OCI-LY3 (cell line): ENCODE measurements at regions not wholly inside any gene's neighbourhood (a gene's known extent, or its start where the extent isn't known, plus 50 kb on each side); places are given as distances from the start of the nearest gene placed in this dataset.

Source experiments
- H2AFZ ChIP-seq: fragments of 200-600, 300-600 bp; shearing (Covaris generic); 2 replicates; pipeline ENCODE4 v1.6.0; 2014; ENCODE audit warnings: antibody characterized with exemption, low read depth, low read length
- H3K27ac ChIP-seq: fragments of 200-600, 300-600 bp; sonication (generic); 2 replicates; pipeline ENCODE4 v1.5.1; 2014; ENCODE audit warnings: mild to moderate bottlenecking, low read length, moderate library complexity, mixed read lengths
- H3K27me3 ChIP-seq: fragments of 200-600, 300-600 bp; sonication (generic); 2 replicates; pipeline ENCODE4 v1.6.1; 2014; ENCODE audit warnings: low read depth, low read length, mixed read lengths
- H3K36me3 ChIP-seq: fragments of 200-600, 300-600 bp; sonication (generic); replicated peaks from 2 replicates; pipeline ENCODE3; 2014; ENCODE audit warnings: low read depth, low read length, mixed read lengths
- H3K4me1 ChIP-seq: fragments of 300-600, 200-600 bp; sonication (generic); 2 replicates; pipeline ENCODE4 v1.6.1; 2014; ENCODE audit warnings: low read length, mixed read lengths
- H3K4me2 ChIP-seq: fragments of 200-600, 300-600 bp; sonication (generic); 2 replicates; pipeline ENCODE4 v1.6.1; 2014; ENCODE audit warnings: low read length, mixed read lengths
- H3K4me3 ChIP-seq: fragments of 300-600, 200-600 bp; sonication (generic); 2 replicates; pipeline ENCODE4 v1.5.1; 2014; ENCODE audit warnings: antibody characterized with exemption, mild to moderate bottlenecking, low read length, moderate library complexity
- H3K79me2 ChIP-seq: fragments of 300-600, 200-600 bp; shearing (Covaris generic); 2 replicates; pipeline ENCODE4 v1.6.1; 2014; ENCODE audit warnings: mild to moderate bottlenecking, low read length, mixed read lengths
- H3K9ac ChIP-seq: fragments of 300-600, 200-600 bp; shearing (Covaris generic); 2 replicates; pipeline ENCODE4 v1.6.0; 2014; ENCODE audit warnings: mild to moderate bottlenecking, low read length, moderate library complexity
- H3K9me3 ChIP-seq: fragments of 200-600, 300-600 bp; shearing (Covaris generic); 2 replicates; pipeline ENCODE4 v1.6.1; 2014; ENCODE audit warnings: low read length, mixed read lengths; ENCODE audit not compliant: insufficient read depth
- H4K20me1 ChIP-seq: fragments of 200-600, 300-600 bp; sonication (generic); 2 replicates; pipeline ENCODE4 v1.6.1; 2016; ENCODE audit warnings: low read length, mixed read lengths; ENCODE audit not compliant: insufficient read depth
- EZH2phosphoT487 ChIP-seq: fragments of 200-600 bp; shearing (Covaris generic); IDR thresholded peaks from 2 replicates; pipeline ENCODE4 v1.6.1; 2018; ENCODE audit warnings: antibody characterized with exemption, mixed run types, low read depth
- TF ChIP-seq, protein P1 (sequence below): fragments of 200-600, 300-600 bp; sonication (generic); IDR thresholded peaks from 2 replicates; pipeline ENCODE4 v1.5.1; 2014; ENCODE audit warnings: antibody characterized with exemption, low read length, low read depth

DNA sequence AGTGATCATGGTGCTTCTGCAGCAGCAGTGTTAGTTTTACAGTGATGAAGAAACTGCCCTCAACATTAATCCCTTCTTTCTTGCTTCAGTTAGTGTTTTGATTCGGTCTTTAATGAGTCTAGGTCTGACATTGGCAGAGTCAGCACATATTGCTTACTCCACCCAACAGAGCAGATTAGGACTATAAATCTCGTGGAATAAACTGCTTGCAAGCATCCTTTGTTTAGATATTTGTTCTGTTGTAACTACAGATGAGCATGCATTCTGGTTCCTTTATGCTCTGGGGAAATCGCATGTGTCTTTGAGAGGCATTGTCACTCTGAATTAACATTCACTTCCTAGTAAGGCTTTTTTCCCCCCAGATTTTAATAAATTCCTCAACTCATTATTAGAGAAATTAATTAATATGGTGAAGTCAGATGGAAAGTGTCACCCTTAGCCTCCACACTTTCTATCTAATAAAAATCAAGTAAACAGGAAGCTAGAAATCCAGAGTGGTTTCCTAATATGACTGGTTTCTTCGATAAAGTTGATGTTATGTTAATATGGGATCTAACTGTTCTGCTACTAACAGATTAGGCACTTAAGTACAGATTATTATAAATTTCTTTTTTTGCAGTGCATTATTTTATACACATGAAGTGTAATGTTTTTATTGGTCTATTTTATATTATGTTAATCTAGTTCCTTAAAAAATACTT is 86.2 kb upstream of the SSTR1 start:
- Histone ChIP-seq H3K9me3 (peaks cover 4% of the 10 kb centered on the region; the same call in 1 of the 2 replicates), H3K79me2 (no peaks in the 10 kb centered on the region), H3K27me3 (no peaks in the 10 kb centered on the region), H3K9ac (no peak overlapping the region), H3K4me1 (peaks cover 9% of the 10 kb centered on the region; the same call in 1 of the 2 replicates), H3K27ac (no peak overlapping the region), H2AFZ (no peak overlapping the region), H3K4me2 (peak overlapping the region; percentile 24), H3K36me3 (no peaks in the 10 kb centered on the region), H3K4me3 (no peak overlapping the region), H4K20me1 (no peaks in the 10 kb centered on the region)
- TF ChIP-seq, protein P1, sequence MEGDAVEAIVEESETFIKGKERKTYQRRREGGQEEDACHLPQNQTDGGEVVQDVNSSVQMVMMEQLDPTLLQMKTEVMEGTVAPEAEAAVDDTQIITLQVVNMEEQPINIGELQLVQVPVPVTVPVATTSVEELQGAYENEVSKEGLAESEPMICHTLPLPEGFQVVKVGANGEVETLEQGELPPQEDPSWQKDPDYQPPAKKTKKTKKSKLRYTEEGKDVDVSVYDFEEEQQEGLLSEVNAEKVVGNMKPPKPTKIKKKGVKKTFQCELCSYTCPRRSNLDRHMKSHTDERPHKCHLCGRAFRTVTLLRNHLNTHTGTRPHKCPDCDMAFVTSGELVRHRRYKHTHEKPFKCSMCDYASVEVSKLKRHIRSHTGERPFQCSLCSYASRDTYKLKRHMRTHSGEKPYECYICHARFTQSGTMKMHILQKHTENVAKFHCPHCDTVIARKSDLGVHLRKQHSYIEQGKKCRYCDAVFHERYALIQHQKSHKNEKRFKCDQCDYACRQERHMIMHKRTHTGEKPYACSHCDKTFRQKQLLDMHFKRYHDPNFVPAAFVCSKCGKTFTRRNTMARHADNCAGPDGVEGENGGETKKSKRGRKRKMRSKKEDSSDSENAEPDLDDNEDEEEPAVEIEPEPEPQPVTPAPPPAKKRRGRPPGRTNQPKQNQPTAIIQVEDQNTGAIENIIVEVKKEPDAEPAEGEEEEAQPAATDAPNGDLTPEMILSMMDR, result no peak
- no peak for TF ChIP-seq EZH2phosphoT487

DNA sequence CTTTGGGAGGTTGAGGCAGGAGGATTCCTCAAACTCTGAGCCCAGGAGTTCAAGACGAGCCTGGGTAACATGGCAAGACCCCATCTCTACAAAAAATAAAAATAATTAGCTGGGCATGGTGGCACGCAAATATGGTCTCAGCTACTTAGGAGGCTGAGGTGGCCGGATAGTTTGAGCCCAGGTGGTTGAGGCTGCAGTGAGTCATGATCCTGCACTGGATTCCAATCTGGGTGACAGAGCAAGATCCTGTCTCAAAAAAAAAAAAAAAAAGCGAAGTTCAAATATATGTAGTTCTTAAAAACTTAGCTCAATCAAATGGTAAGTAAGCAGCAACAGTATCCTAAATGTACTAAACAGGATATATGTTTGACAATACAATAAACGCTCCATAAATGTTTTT is 85.5 kb upstream of the SSTR1 start:
- Histone ChIP-seq H3K4me2 (no peak overlapping the region), H4K20me1 (no peaks in the 10 kb centered on the region), H3K36me3 (no peaks in the 10 kb centered on the region), H3K4me3 (no peak overlapping the region), H3K9ac (no peak overlapping the region), H3K4me1 (peaks cover 9% of the 10 kb centered on the region; the same call in 1 of the 2 replicates), H3K27me3 (no peaks in the 10 kb centered on the region), H3K27ac (no peak overlapping the region), H3K79me2 (no peaks in the 10 kb centered on the region), H2AFZ (no peak overlapping the region), H3K9me3 (peaks cover 4% of the 10 kb centered on the region; the same call in 1 of the 2 replicates)
- TF ChIP-seq EZH2phosphoT487, result no peak
- TF ChIP-seq, protein P1, result no peak

GRCh38 chr14:38124506-38124905 is 83.2 kb upstream of the SSTR1 start:
- Histone ChIP-seq H4K20me1 (no peaks in the 10 kb centered on the region), H3K4me1 (peaks cover 9% of the 10 kb centered on the region; the same call in 1 of the 2 replicates), H3K36me3 (no peaks in the 10 kb centered on the region), H3K4me3 (no peak overlapping the region), H3K9ac (no peak overlapping the region), H3K79me2 (no peaks in the 10 kb centered on the region), H3K4me2 (no peak overlapping the region), H3K9me3 (peaks cover 10% of the 10 kb centered on the region; the same call in 1 of the 2 replicates), H2AFZ (no peak overlapping the region), H3K27ac (no peak overlapping the region), H3K27me3 (no peaks in the 10 kb centered on the region)
- TF ChIP-seq, protein P1, result no peak
- no peak for TF ChIP-seq EZH2phosphoT487

DNA sequence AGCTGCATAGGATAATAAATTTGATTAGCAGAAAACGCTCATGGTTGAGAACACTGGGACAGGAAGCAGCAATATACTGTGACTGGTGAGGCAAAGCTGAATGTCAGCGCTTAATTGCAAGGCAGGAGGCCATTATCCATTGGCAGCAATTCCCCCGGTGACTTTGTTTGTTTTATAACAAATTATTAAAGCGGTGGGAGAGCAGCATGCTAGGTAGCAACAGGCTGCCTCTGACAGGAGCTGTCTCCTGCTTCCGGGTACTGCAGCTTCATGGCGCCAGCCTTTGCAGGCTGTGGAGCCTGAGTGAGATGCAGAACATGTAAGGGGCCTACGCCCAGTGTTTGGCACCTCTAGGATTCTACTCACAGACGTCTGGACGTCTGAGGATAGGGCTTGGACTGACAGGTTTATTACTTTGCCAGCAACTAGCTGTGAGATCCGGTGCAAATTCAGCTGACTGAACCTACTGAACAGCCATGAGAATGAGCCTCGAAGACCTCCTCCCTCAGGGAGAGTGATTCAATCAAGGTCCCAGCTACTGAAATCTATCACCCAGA is 82.1 kb upstream of the SSTR1 start:
- peak overlapping the region; percentile 64; the same call in 1 of the 2 replicates for H2AFZ ChIP-seq
- H3K27ac ChIP-seq, result no peak overlapping the region
- H3K36me3 ChIP-seq, result no peaks in the 10 kb centered on the region
- TF ChIP-seq EZH2phosphoT487, result no peak
- TF ChIP-seq, protein P1, result no peak
- H3K4me1 ChIP-seq, result peaks cover 12% of the 10 kb centered on the region; the same call in 1 of the 2 replicates
- no peaks in the 10 kb centered on the region for H3K79me2 ChIP-seq
- H3K9ac ChIP-seq, result no peak overlapping the region
- no peak overlapping the region for H3K4me3 ChIP-seq
- no peaks in the 10 kb centered on the region for H3K27me3 ChIP-seq
- H3K9me3 ChIP-seq, result peaks cover 10% of the 10 kb centered on the region; the same call in 1 of the 2 replicates
- H4K20me1 ChIP-seq, result no peaks in the 10 kb centered on the region
- peak overlapping the region; percentile 9; the same call in 1 of the 2 replicates for H3K4me2 ChIP-seq
